HepG2 (cell line): ENCODE measurements at regions not wholly inside any gene's neighbourhood (a gene's known extent, or its start where the extent isn't known, plus 50 kb on each side); places are given as distances from the start of the nearest gene placed in this dataset.

Experiments
- ATAC-seq: fragments of 200-7000 bp; cut with Tn5 transposase; 3 replicates; pipeline ENCODE4 v1.9.1; 2020; ENCODE audit warnings: mild to moderate bottlenecking, moderate library complexity
- BruUV-seq: library from RNA; stranded (reverse); fragments of 400-500 nt; replicated peaks from 2 replicates; lab custom pipeline; 2021; lab: Mats Ljungman, UMichigan
- CTCF ChIA-PET: fragments of 300-600 bp; formaldehyde crosslinking; extraction: SDS; loops from one replicate; lab custom pipeline; 2021; ENCODE audit warnings: low total read pairs, inconsistent platforms, low intra/inter-chr PET ratio; lab: Yijun Ruan, JAX
- POLR2A ChIA-PET: fragments of 350-600 bp; sonication (Branson Sonifier 250); formaldehyde crosslinking; loops from one replicate; lab custom pipeline; 2020; ENCODE audit warnings: antibody characterized with exemption, inconsistent platforms; lab: Yijun Ruan, JAX
- DNase-seq: peaks from one replicate; pipeline ENCODE4 v3.0.0-alpha.2; 2015; ENCODE audit warnings: low spot score
- FAIRE-seq: peaks from 3 replicates; lab custom pipeline; 2011; peaks lifted over from hg19 to GRCh38; lab: Jason Lieb, UNC
- H2AFZ ChIP-seq: one replicate; pipeline ENCODE4 v1.6.1; 2011; ENCODE audit warnings: low read length, inconsistent platforms
- H3K27ac ChIP-seq: fragments of 300-600 bp; 3 replicates; pipeline ENCODE4 v1.8.0; 2011; ENCODE audit warnings: mixed run types, mild to moderate bottlenecking, mixed read lengths, low read length, inconsistent platforms; ENCODE audit not compliant: insufficient read depth; ENCODE audit errors: extremely low read length
- H3K27me3 ChIP-seq, 2 experiments: fragments of 200-600 bp in 1 of 2; 2 replicates in 1 of 2; 3 replicates in 1 of 2; pipeline versions ENCODE4 v1.6.0 to v1.8.0; 2011; ENCODE audit warnings: low read length in 2 of 2, mild to moderate bottlenecking in 2 of 2, moderate library complexity in 2 of 2, inconsistent platforms in 1 of 2; ENCODE audit not compliant: insufficient read depth in 2 of 2, control insufficient read depth in 1 of 2
- H3K36me3 ChIP-seq, 2 experiments: fragments of 200-600 bp in 1 of 2; replicated peaks in 1 of 2; 2 replicates in 1 of 2; 3 replicates in 1 of 2; pipeline versions ENCODE4 v1.5.1 to v1.8.0; 2011; ENCODE audit warnings: low read length in 2 of 2, inconsistent platforms in 1 of 2; ENCODE audit not compliant: insufficient read depth in 2 of 2, control insufficient read depth in 1 of 2
- H3K4me1 ChIP-seq: 2 replicates; pipeline ENCODE4 v1.5.1; 2012; ENCODE audit warnings: low read length, inconsistent platforms; ENCODE audit not compliant: insufficient read depth
- H3K4me2 ChIP-seq: 2 replicates; pipeline ENCODE4 v1.6.0; 2011; ENCODE audit warnings: low read depth, low read length, inconsistent platforms
- H3K4me3 ChIP-seq, 3 experiments: fragments of 200-600 bp in 1 of 3; sonication (generic), shearing (Covaris generic) in 1 of 3; replicated peaks in 1 of 3; 2 replicates each; pipeline ENCODE4 v1.5.1; 2011 to 2016; ENCODE audit warnings: low read length in 3 of 3, inconsistent platforms in 2 of 3, low read depth in 2 of 3, mild to moderate bottlenecking in 2 of 3, control low read depth in 1 of 3, mixed read lengths in 1 of 3; ENCODE audit not compliant: insufficient read depth in 1 of 3
- H3K79me2 ChIP-seq: one replicate; pipeline ENCODE4 v1.6.1; 2011; ENCODE audit warnings: low read length, inconsistent platforms; ENCODE audit not compliant: insufficient read depth
- H3K9ac ChIP-seq: 2 replicates; pipeline ENCODE4 v1.6.0; 2011; ENCODE audit warnings: mild to moderate bottlenecking, low read depth, low read length, inconsistent platforms; ENCODE audit not compliant: insufficient read depth
- H3K9me3 ChIP-seq: 2 replicates; pipeline ENCODE4 v1.5.1; 2012; ENCODE audit warnings: mild to moderate bottlenecking, low read length
- H4K20me1 ChIP-seq: 2 replicates; pipeline ENCODE4 v1.6.0; 2011; ENCODE audit warnings: inconsistent platforms, mild to moderate bottlenecking, low read length, moderate library complexity; ENCODE audit not compliant: insufficient read depth
- LCORL ChIP-seq, 2 experiments: fragments of 450-650 bp in 1 of 2; sonication (generic) in 1 of 2; formaldehyde crosslinking in 1 of 2; IDR thresholded peaks; 2 replicates each; pipeline versions ENCODE4 v1.5.0 to v1.6.1; 2017 to 2020; ENCODE audit warnings: antibody characterized with exemption in 1 of 2, missing genetic modification reagents in 1 of 2
- NFKBIZ ChIP-seq: IDR thresholded peaks from 2 replicates; pipeline ENCODE4 v1.6.1; 2018; ENCODE audit warnings: missing genetic modification reagents, missing compliant biosample characterization
- NFYB ChIP-seq: sonication (generic); formaldehyde crosslinking; IDR thresholded peaks from 2 replicates; pipeline ENCODE4 v1.4.0; 2020; ENCODE audit warnings: missing genetic modification reagents
- TBP ChIP-seq: sonication (generic); formaldehyde crosslinking; IDR thresholded peaks from 2 replicates; pipeline ENCODE4 v1.5.0; 2020; ENCODE audit warnings: missing genetic modification reagents
- ZC3H4 ChIP-seq: sonication (generic); formaldehyde crosslinking; IDR thresholded peaks from 2 replicates; pipeline ENCODE4 v1.4.0; 2020; ENCODE audit warnings: missing genetic modification reagents, borderline replicate concordance
- ZMYM3 ChIP-seq: sonication (generic); formaldehyde crosslinking; IDR thresholded peaks from 2 replicates; pipeline ENCODE4 v1.5.1; 2020; ENCODE audit warnings: mild to moderate bottlenecking, missing genetic modification reagents
- ZNF282 ChIP-seq: fragments of 450-650 bp; IDR thresholded peaks from 2 replicates; pipeline ENCODE4 v1.6.1; 2018; ENCODE audit not compliant: partially characterized antibody
- ZNF354B ChIP-seq: sonication (generic); formaldehyde crosslinking; IDR thresholded peaks from 2 replicates; pipeline ENCODE4 v1.8.0; 2022; ENCODE audit warnings: mild to moderate bottlenecking, missing genetic modification reagents
- ZNF549 ChIP-seq: sonication (generic); formaldehyde crosslinking; IDR thresholded peaks from 2 replicates; pipeline ENCODE4 v1.5.0; 2020; ENCODE audit warnings: missing genetic modification reagents
- WGBS: methylation state at CpG from one replicate; pipeline ENCODE4 v1.1.6; 2017; ENCODE audit warnings: low lambda C conversion rate; 5-methylcytosine and 5-hydroxymethylcytosine counted together
- in situ Hi-C: cut with HindIII; loops from 2 replicates; pipeline ENCODE4 v1.10.0; 2017; ENCODE audit warnings: low pct_unique_long_range_greater_than_20kb; ENCODE audit not compliant: extremely low pct_ligation_motif_present
- intact Hi-C: fragments of 100-400 bp; cut with micrococcal nuclease; formaldehyde crosslinking; loops from one replicate; pipeline ENCODE4 v1.10.0; 2022; ENCODE audit not compliant: unreplicated experiment
- TF ChIP-seq, protein P1 (sequence below): sonication (generic); formaldehyde crosslinking; IDR thresholded peaks from 2 replicates; pipeline ENCODE4 v1.8.0; 2022; ENCODE audit warnings: mild to moderate bottlenecking, missing genetic modification reagents

- H3K27me3 ChIP-seq, result no peaks in the 10 kb centered on the region
- H3K36me3 ChIP-seq, result no peaks in the 10 kb centered on the region
- WGBS, result 53% methylated on average over 2 of the region's 2 CpGs
- DNase-seq (no peak), ATAC-seq (no peak), FAIRE-seq (no peak)
- no peak overlapping the region for H3K4me3 ChIP-seq
- H2AFZ ChIP-seq, result no peak overlapping the region
- TF ChIP-seq LCORL (IDR thresholded peaks at IDR 0.05) (no peak), LCORL (CRISPR knock-in tag; IDR thresholded peaks at IDR 0.05) (no peak), TBP (CRISPR knock-in tag) (no peak), NFKBIZ (CRISPR knock-in tag) (no peak), NFYB (CRISPR knock-in tag) (no peak), ZNF354B (CRISPR knock-in tag) (no peak), ZMYM3 (CRISPR knock-in tag) (no peak), ZC3H4 (CRISPR knock-in tag) (no peak), ZNF549 (CRISPR knock-in tag) (no peak), ZNF282 (no peak)
- TF ChIP-seq, protein P1, sequence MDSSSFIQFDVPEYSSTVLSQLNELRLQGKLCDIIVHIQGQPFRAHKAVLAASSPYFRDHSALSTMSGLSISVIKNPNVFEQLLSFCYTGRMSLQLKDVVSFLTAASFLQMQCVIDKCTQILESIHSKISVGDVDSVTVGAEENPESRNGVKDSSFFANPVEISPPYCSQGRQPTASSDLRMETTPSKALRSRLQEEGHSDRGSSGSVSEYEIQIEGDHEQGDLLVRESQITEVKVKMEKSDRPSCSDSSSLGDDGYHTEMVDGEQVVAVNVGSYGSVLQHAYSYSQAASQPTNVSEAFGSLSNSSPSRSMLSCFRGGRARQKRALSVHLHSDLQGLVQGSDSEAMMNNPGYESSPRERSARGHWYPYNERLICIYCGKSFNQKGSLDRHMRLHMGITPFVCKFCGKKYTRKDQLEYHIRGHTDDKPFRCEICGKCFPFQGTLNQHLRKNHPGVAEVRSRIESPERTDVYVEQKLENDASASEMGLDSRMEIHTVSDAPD (CRISPR knock-in tag), result no peak
- no peak overlapping the region for H3K4me2 ChIP-seq
- no peaks in the 10 kb centered on the region for H3K4me1 ChIP-seq
- H3K79me2 ChIP-seq, result no peaks in the 10 kb centered on the region
- no TSS peak for BruUV-seq
- intact Hi-C loops (no loop called here), in situ Hi-C loops (no loop called here)
- ChIA-PET CTCF (no interaction called here), POLR2A (no interaction called here)
- no peak overlapping the region for H3K9ac ChIP-seq
- peaks cover 53% of the 10 kb centered on the region for H3K9me3 ChIP-seq
- H3K27ac ChIP-seq, result no peak overlapping the region
- H4K20me1 ChIP-seq, result no peaks in the 10 kb centered on the region
These were observed 260.3 kb downstream of the TRIM36 start for GRCh38 chr5:114909424-114909823.
